GM13977 (cell line): ENCODE measurements at regions not wholly inside any gene's neighbourhood (a gene's known extent, or its start where the extent isn't known, plus 50 kb on each side); places are given as distances from the start of the nearest gene placed in this dataset.

Source experiments
- DNase-seq: peaks from one replicate; pipeline ENCODE4 v3.0.0; 2012; ENCODE audit warnings: low spot score
- in situ Hi-C: fragments of 300-500 bp; cut with MboI; formaldehyde crosslinking; loops from one replicate; pipeline ENCODE4 v1.12.0; 2022; ENCODE audit warnings: low sequenced_read_pairs, low pct_unique_long_range_greater_than_20kb, mixed read lengths, inconsistent platforms; ENCODE audit not compliant: unreplicated experiment
- TF ChIP-seq, protein P1 (sequence below): IDR thresholded peaks from 2 replicates; pipeline ENCODE4 v1.5.1; 2012; ENCODE audit warnings: mild to moderate bottlenecking, control low read depth; ENCODE audit not compliant: insufficient read depth; ENCODE audit errors: extremely low read depth, missing control alignments

- in situ Hi-C loops = no loop called here
- no peak for DNase-seq
- TF ChIP-seq, protein P1, sequence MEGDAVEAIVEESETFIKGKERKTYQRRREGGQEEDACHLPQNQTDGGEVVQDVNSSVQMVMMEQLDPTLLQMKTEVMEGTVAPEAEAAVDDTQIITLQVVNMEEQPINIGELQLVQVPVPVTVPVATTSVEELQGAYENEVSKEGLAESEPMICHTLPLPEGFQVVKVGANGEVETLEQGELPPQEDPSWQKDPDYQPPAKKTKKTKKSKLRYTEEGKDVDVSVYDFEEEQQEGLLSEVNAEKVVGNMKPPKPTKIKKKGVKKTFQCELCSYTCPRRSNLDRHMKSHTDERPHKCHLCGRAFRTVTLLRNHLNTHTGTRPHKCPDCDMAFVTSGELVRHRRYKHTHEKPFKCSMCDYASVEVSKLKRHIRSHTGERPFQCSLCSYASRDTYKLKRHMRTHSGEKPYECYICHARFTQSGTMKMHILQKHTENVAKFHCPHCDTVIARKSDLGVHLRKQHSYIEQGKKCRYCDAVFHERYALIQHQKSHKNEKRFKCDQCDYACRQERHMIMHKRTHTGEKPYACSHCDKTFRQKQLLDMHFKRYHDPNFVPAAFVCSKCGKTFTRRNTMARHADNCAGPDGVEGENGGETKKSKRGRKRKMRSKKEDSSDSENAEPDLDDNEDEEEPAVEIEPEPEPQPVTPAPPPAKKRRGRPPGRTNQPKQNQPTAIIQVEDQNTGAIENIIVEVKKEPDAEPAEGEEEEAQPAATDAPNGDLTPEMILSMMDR = no peak
These were observed 671.7 kb downstream of the CDH11 start for GRCh38 chr16:64450177-64450576.

DNA sequence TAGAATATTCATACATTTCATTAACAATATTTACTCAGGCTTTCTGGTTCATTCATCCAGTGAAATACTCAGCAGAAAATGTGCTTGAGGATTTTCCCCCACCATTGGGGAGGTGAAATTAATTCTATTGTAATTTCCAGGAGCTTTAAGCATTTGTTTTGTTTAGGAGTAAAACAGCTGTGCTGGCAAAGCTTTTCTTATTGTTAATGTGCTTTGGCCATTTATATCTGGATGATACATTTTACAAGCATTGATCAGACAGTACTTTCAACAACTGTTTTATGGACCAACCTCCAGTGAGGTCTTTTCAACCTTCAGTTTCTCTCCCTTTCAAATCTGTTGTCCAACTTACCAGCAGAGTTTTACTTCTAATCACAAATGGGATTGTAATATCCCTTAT, 672.4 kb downstream of the CDH11 start:
- in situ Hi-C loops = no loop called here
- TF ChIP-seq, protein P1 = no peak
- no peak for DNase-seq

DNA sequence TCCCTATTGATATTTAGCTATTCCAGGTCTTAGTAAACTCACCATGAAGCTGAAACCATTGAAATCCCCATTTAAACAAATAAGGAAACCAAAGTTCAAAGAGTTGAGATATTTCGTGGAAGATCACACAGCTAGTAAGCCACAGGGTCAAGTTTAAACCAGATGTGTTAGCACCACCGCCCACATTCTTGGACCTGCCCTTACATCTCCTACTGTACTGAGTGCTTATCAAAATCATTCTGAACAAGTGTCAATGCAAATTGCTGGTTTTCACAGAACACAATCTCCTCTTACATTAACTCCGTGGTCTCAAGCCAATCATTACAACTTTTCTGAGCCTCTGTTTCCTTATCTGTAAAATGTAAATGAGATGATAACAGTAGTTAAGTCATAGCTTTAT, 676.2 kb downstream of the CDH11 start:
- TF ChIP-seq, protein P1 = no peak
- no peak for DNase-seq
- in situ Hi-C loops = no loop called here

DNA sequence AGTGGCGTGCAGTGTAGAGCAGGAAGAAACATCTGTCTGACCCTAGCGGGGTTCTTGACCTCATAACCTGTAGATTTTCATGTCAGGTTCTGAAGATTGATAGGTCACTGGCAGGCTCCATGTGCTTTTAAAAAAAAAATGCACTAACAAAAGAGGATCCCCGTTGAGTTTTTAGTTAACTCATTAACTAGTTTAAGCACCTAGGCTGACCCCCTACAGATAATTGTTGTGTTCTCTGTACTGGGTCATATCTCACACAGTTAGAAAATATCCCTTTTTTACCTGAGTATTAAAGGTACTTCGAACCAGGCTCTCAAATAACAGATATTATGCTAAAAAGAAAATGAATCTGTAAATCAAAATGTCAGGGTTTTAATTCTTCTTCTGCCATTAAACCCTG, 676.6 kb downstream of the CDH11 start:
- TF ChIP-seq, protein P1 = no peak
- in situ Hi-C loops = no loop called here
- no peak for DNase-seq

- TF ChIP-seq, protein P1 = no peak
- DNase-seq = no peak
- in situ Hi-C loops = no loop called here
These were observed 681.4 kb downstream of the CDH11 start for GRCh38 chr16:64440421-64440831.

DNA sequence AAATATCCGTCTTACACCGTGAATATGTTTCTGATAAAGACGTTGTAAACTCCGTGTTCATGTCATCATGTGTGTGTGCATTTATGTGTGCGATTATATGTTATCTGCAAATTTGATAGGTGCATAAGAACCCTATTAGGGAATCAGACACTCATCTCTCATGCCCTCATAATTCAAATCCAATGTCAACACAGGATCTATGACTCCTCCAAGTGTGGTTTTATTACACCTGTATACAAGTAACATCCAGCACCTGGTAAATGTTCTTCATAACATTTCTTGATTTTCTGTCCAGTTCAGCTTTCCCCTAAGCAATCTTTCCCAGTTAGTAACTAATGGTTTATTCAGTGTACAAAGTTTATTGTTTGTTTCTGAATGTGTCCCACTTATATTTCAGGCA, 681.9 kb downstream of the CDH11 start:
- DNase-seq = no peak
- in situ Hi-C loops = no loop called here
- TF ChIP-seq, protein P1 = no peak

DNA sequence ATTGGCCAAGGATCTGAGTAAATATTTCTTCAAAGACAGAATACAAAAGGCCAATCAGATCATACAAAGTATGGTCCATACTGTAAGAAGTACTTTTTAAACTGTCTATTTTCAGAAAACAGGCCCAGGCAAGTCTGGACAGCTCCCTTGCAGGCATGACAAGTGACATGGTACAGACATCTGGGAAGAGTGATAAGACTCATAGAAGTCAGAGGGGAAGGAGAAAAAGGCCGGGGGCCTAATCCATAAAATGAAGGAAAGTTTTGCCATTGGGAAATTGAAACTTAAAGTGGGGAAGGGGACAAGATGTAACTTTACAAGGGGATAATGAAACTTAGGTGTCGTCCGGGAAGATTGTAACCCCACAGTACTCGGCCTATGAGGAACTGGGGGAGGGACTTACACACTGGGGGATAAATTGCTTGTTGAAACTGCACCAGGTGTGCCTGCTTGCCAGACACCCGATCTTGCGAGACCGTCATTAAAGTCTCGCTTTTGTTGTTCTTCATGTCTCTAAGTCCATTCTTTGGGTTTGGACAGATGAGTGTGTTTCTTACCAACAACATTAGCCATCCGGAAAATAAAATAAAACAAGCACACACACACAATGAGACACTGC, 684.0 kb downstream of the CDH11 start:
- DNase-seq = no peak
- TF ChIP-seq, protein P1 = no peak
- in situ Hi-C loops = no loop called here
